ENCODE measurements at regions not wholly inside any gene's neighbourhood (a gene's known extent, or its start where the extent isn't known, plus 50 kb on each side); places are given as distances from the start of the nearest gene placed in this dataset.

Small RNAs in the stretch of these regions (small RNA-seq; reads per million reads assigned to genes)
- 0 reads per million in 2 experiments for gene AC079598.2
- 0 reads per million in 2 experiments for gene AC079598.3
- 0 reads per million in 2 experiments for gene AC079598.4
- 0 reads per million in 2 experiments for gene CYCSP30
